MM.1S (cell line): ENCODE measurements at regions not wholly inside any gene's neighbourhood (a gene's known extent, or its start where the extent isn't known, plus 50 kb on each side); places are given as distances from the start of the nearest gene placed in this dataset.
"Not testable (repeated sequence)": the region's sequence is repeated elsewhere in the genome, so short reads cannot be mapped to it uniquely, and the experiment has no call there.

ENCODE experiments used
- EZH2 ChIP-seq: fragments of 300-600 bp; sonication (generic); optimal IDR thresholded peaks from 2 replicates; pipeline ENCODE3; 2017; ENCODE audit warnings: low read depth, mild to moderate bottlenecking, antibody characterized with exemption, low read length, mixed read lengths
- EZH2phosphoT487 ChIP-seq: fragments of 300-600 bp; sonication (generic); IDR thresholded peaks from 2 replicates; pipeline ENCODE4 v1.6.1; 2018; ENCODE audit warnings: antibody characterized with exemption, low read length
- TF ChIP-seq, protein P1 (sequence below): fragments of 300-600 bp; sonication (generic); IDR thresholded peaks from 2 replicates; pipeline ENCODE4 v1.5.1; 2016; ENCODE audit warnings: antibody characterized with exemption, low read length, mixed read lengths

DNA sequence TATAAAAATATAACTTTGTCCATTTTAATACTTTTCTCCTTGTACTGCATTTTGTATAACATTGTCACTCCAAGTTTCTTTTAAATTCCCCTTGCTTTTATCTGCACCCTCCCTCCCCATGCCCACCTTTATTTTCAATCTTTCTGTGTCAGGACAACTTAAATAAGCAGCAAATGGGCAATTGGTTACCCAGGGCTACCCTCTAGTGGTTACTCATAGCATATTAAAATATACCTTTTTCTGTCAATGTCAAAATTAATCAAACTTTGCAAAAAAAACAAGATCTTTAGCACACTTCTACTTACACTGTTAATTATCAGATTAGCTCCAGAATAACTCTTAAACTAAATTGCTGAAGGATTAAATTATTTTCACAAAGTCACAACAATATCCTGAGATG is 2334.6 kb downstream of the EPHA3 start:
- TF ChIP-seq, protein P1, sequence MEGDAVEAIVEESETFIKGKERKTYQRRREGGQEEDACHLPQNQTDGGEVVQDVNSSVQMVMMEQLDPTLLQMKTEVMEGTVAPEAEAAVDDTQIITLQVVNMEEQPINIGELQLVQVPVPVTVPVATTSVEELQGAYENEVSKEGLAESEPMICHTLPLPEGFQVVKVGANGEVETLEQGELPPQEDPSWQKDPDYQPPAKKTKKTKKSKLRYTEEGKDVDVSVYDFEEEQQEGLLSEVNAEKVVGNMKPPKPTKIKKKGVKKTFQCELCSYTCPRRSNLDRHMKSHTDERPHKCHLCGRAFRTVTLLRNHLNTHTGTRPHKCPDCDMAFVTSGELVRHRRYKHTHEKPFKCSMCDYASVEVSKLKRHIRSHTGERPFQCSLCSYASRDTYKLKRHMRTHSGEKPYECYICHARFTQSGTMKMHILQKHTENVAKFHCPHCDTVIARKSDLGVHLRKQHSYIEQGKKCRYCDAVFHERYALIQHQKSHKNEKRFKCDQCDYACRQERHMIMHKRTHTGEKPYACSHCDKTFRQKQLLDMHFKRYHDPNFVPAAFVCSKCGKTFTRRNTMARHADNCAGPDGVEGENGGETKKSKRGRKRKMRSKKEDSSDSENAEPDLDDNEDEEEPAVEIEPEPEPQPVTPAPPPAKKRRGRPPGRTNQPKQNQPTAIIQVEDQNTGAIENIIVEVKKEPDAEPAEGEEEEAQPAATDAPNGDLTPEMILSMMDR: not testable (repeated sequence)
- TF ChIP-seq EZH2, EZH2phosphoT487: not testable (repeated sequence)
